Stomach (tissue), 4 donors: ENCODE measurements at regions not wholly inside any gene's neighbourhood (a gene's known extent, or its start where the extent isn't known, plus 50 kb on each side); places are given as distances from the start of the nearest gene placed in this dataset.

Experiments
- POLR2A ChIP-seq, 4 donors: fragments of 450-650 bp; IDR thresholded peaks; one replicate each; pipeline ENCODE4 v1.6.1; 2016; ENCODE audit warnings: antibody characterized with exemption in 4 of 4, control low read depth in 2 of 4, mild to moderate bottlenecking in 1 of 4, moderate library complexity in 1 of 4
- POLR2AphosphoS5 ChIP-seq, 3 donors: sonication (generic); formaldehyde crosslinking; IDR thresholded peaks; one replicate each; pipeline ENCODE4 v1.6.1; 2016; ENCODE audit warnings: antibody characterized with exemption in 3 of 3
- TF ChIP-seq, protein P1 (sequence below), 7 experiments: fragments of 450-650 bp in 4 of 7; fragments of 200-600 bp in 3 of 7; sonication (generic) in 3 of 7; IDR thresholded peaks; one replicate each; pipeline ENCODE4 v1.5.1; 2016 to 2019; ENCODE audit warnings: antibody characterized with exemption in 7 of 7, control low read depth in 2 of 7, mild to moderate bottlenecking in 1 of 7

DNA sequence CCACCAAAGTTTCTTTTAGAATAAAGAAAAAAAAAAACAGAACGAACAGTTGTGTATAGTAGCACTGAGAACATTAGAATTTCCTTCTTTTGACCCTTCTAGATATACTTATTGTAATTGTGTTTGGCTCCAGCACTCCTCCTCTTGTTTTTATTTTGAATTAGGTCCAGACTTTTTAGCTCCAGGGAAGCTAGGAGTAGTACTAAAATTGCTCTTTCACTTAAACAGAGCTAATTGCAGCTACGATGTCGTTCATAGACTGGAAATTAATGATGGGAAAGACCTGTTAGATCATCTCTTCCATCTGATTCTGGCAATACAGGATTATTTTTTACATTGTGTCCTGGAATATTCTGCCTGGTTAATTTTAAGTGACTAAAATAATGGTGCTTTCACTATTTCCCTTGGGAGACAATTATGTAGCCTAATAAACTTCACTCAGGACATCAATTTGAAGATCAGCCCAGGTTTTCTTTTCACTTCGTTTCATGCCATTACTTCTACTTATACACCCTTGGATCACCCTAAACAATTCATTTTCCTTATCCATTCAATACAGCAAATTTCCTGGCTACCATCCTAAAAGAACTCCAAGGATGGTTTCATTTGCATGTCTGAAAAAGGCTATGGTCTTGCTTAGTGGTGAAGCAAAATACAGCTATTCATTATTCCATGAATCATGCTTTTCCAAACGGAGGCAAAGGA is 480.8 kb upstream of the TECRL start:
- TF ChIP-seq, protein P1, sequence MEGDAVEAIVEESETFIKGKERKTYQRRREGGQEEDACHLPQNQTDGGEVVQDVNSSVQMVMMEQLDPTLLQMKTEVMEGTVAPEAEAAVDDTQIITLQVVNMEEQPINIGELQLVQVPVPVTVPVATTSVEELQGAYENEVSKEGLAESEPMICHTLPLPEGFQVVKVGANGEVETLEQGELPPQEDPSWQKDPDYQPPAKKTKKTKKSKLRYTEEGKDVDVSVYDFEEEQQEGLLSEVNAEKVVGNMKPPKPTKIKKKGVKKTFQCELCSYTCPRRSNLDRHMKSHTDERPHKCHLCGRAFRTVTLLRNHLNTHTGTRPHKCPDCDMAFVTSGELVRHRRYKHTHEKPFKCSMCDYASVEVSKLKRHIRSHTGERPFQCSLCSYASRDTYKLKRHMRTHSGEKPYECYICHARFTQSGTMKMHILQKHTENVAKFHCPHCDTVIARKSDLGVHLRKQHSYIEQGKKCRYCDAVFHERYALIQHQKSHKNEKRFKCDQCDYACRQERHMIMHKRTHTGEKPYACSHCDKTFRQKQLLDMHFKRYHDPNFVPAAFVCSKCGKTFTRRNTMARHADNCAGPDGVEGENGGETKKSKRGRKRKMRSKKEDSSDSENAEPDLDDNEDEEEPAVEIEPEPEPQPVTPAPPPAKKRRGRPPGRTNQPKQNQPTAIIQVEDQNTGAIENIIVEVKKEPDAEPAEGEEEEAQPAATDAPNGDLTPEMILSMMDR (IDR thresholded peaks at IDR 0.05): no peak
- TF ChIP-seq POLR2AphosphoS5 (IDR thresholded peaks at IDR 0.05) (no peak), POLR2A (IDR thresholded peaks at IDR 0.05) (no peak)
